HK-2 (cell line): ENCODE measurements at regions not wholly inside any gene's neighbourhood (a gene's known extent, or its start where the extent isn't known, plus 50 kb on each side); places are given as distances from the start of the nearest gene placed in this dataset.
"Not testable (repeated sequence)": the region's sequence is repeated elsewhere in the genome, so short reads cannot be mapped to it uniquely, and the experiment has no call there.

Experiments
- DNase-seq: peaks from one replicate; pipeline ENCODE4 v3.0.0-alpha.2; 2018; ENCODE audit not compliant: unreplicated experiment

GRCh38 chr9:87199278-87199677, 252.0 kb upstream of the GAS1 start:
- DNase-seq, result no peak

- no peak for DNase-seq
Observed at GRCh38 chr9:87199782-87200181, 252.5 kb upstream of the GAS1 start.

GRCh38 chr9:87201351-87201751, 254.0 kb upstream of the GAS1 start:
- DNase-seq, result no peak

DNA sequence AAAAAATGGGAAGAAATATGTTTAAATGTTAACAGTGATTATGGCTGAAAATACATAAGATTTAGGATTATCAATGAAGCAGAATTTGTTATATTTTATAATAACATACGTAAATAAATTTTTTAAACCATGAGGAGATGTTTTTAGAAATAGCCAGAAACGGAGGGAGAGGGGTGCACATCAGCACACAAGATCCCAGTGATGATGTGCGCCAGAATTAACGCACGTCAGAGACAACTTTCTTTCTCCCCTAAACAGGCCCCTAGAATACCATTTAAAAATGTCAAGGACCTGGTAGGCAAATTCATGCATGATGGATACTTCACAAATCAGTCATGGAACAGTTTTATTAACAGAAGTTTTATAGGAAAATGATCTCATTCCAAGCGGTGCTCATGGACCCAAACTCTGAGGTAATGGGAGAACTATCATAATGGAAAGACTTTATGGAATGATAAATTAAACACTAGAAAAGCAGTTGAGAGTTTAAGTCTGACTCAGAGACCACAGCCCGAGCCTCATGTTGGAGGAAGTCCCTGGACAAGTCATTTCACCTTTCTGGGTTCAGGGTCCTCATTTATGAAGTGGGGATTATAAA, 258.9 kb upstream of the GAS1 start:
- no peak for DNase-seq

DNA sequence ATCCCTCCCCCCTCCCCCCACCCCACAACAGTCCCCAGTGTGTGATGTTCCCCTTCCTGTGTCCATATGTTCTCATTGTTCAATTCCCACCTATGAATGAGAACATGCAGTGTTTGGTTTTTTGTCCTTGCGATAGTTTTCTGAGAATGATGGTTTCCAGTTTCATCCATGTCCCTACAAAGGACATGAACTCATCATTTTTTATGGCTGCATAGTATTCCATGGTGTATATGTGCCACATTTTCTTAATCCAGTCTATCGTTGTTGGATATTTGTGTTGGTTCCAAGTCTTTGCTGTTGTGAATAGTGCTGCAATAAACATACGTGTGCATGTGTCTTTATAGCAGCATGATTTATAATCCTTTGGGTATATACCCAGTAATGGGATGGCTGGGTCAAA, 263.4 kb upstream of the GAS1 start:
- DNase-seq, result not testable (repeated sequence)

- no peak for DNase-seq
Observed at GRCh38 chr9:87211669-87212068, 264.4 kb upstream of the GAS1 start.

GRCh38 chr9:87212605-87213021, 265.3 kb upstream of the GAS1 start:
- DNase-seq, result no peak

- DNase-seq, result no peak
Observed at GRCh38 chr9:87213948-87214347, 266.6 kb upstream of the GAS1 start.

- no peak for DNase-seq
Observed at GRCh38 chr9:87214991-87215390, 267.7 kb upstream of the GAS1 start.

GRCh38 chr9:87216036-87216435, 268.7 kb upstream of the GAS1 start:
- DNase-seq, result no peak

- no peak for DNase-seq
Observed at GRCh38 chr9:87216897-87217455, 269.7 kb upstream of the GAS1 start.

DNA sequence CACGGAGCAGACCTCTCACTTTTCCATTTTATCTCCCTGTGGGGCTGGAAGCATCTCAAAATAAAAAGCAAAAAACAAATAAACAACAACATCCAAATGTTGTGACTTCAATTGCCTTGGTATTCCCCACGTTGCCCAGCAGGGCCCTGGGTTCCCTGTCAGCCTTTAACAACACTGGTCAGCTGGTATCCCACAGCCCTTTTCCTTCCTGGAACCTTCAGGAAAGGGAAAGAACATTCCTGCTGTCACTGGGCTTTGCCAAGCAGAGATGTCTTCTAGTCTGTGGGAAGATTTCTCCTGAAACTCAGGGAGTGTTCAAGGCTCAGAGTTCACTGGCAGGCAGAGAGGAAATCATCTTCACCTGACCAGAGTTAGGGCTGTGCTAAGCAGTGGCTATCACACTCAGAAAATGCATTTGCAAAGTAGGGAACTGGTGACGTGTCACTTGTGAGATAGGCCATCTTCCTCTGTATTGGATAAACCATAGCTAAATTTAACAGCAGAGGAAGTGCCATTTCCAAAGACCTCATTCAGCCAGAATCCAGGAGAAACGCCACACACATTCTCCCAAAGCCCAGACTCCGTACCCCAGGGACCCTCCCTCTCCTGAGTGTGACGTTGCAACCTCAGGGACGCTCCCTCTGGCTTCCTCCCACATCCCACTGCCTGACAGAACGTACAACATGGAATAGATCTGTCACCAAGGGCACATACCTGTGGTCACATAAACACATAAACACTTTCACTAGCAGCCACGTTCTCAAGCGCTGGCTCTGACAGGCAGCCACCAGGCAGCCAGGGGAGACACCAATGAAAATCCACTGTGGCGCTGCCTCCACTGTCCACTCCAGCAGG, 274.0 kb upstream of the DAPK1 start:
- DNase-seq, result no peak

DNA sequence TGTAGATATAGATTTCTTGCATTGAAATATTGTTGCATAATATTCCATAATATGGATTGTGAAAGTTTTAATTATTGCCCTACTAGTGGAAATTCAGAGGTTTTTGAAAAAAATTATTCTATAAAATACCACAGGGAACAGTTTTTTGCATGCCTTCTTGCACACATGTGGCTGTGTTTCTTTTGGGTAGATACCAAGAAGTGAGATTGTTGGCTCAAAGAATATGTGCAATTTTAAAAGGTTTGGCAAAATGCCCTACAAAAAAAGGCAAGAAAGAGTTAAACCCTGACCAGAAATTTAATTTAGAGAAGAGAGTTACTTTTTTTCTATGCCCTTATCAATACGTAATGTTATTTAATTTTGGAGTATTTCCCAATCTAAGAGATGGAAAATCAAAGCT, 270.8 kb upstream of the DAPK1 start:
- no peak for DNase-seq

- DNase-seq, result no peak
Observed at GRCh38 chr9:87227456-87227855, 270.2 kb upstream of the DAPK1 start.

DNA sequence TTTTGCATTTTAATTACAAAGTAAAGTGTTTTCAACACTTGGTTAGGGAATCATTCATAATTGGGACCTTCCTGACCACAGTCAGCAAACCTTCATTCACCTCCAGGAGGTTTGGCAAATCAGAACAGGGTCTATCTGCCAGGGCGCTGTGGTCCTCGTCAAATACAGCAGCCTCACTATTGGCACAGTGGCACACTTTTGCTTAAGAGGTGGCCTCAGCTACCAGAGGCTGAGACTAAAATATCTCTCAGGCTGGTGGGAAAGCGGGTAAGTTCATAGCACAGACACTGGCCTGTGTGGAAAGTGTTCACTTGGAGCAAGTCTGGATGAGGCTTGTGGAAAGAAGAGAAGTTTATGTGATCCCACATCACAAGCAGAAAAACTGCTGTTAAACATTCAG, 268.6 kb upstream of the DAPK1 start:
- no peak for DNase-seq

GRCh38 chr9:87233431-87233830, 264.2 kb upstream of the DAPK1 start:
- DNase-seq, result no peak

DNA sequence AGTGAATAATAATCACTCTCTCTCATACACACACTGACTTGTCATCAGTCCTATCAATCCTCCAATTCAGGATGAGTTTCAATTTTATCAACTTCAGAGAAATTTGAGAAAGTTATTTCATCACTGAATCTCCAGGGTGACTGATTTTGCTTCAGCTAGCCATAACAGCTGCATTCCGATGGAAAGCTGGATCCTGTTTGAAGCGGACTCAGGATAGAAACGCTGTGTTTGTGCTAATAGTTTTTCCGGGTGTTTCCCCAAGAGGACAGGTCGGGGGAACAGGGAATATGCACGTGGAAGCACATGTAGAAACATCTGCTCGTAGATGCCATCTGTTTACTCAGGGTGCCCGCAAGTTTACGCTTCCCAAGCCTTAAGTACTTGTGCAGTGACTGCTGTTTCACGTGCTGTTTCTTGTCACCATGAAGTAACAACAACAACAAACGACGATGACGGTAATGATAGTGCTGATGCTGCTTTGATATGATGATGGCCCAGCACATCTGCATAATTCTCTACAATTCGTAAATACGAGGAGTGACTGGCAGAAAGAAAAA, 263.7 kb upstream of the DAPK1 start:
- no peak for DNase-seq

- no peak for DNase-seq
Observed at GRCh38 chr9:87234854-87235253, 262.8 kb upstream of the DAPK1 start.

- no peak for DNase-seq
Observed at GRCh38 chr9:87236546-87236945, 261.1 kb upstream of the DAPK1 start.

DNA sequence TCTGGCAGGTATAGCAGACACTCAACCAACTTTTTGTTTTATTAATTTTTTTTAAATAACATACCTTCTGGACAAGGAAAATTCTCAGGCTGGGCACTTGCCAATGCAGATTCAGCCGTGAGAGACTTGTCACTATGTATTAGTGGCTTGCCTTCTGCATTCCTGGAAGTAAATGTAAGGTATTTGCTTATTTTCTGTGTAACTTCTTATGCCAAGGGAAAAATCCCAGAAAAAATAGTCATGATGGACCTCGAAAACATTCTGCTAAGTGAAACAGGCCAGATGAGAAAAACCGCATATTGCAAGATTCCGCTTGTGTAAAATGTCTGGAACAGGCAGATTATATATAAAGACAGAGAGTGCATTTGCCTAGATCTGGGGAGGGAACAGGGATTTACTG, 260.3 kb upstream of the DAPK1 start:
- DNase-seq, result no peak

- no peak for DNase-seq
Observed at GRCh38 chr9:87238545-87238944, 259.1 kb upstream of the DAPK1 start.

DNA sequence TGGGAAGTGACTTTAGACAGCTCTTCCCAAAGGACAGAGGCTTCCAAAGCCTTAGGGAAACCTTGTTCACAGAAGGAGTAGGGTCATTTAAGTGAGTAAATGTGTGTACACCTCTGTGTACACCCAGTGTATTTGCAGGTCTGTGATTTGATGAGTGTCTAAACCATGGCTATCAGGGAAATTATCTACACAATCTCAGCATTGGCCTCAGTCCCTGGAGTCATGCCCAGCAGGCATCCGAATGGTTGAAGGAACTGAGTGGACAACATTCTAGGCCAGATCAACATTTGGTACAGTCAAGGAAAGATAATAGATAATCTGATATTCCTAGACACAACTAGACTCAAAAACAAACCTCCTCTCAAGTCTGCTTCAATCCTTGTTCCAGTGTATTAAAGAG, 258.4 kb upstream of the DAPK1 start:
- no peak for DNase-seq

GRCh38 chr9:87243602-87244001, 254.1 kb upstream of the DAPK1 start:
- DNase-seq, result no peak
